ENCODE measurements at regions not wholly inside any gene's neighbourhood (a gene's known extent, or its start where the extent isn't known, plus 50 kb on each side); places are given as distances from the start of the nearest gene placed in this dataset.

- TF ChIP-seq CTCF (IDR thresholded peaks at IDR 0.05; ENCODE audit: low read depth, low read length, missing input control) (no peak), YY1 (IDR thresholded peaks at IDR 0.05) (no peak), REST (IDR thresholded peaks at IDR 0.05) (no peak), JUND (IDR thresholded peaks at IDR 0.05) (no peak), ZBTB33 (IDR thresholded peaks at IDR 0.05) (no peak), SP1 (IDR thresholded peaks at IDR 0.05) (no peak), MAX (IDR thresholded peaks at IDR 0.05) (no peak), EGR1 (IDR thresholded peaks at IDR 0.05; ENCODE audit: low read depth in 2 of 2) (no peak), RAD21 (IDR thresholded peaks at IDR 0.05) (no peak), GABPA (IDR thresholded peaks at IDR 0.05 in 1 of 2, conservative IDR thresholded peaks at IDR 0.05 in 1 of 2) (no peak), ATF3 (IDR thresholded peaks at IDR 0.05) (no peak), TAF1 (conservative IDR thresholded peaks at IDR 0.05) (no peak), FOXA1 (IDR thresholded peaks at IDR 0.05) (no peak), HNF4A (conservative IDR thresholded peaks at IDR 0.05) (no peak)
Observed at GRCh38 chr13:34070544-34071303, 252.8 kb downstream of the RFC3 start.

Data from liver (tissue), 3 donors.